ENCODE measurements at regions not wholly inside any gene's neighbourhood (a gene's known extent, or its start where the extent isn't known, plus 50 kb on each side); places are given as distances from the start of the nearest gene placed in this dataset.

DNA sequence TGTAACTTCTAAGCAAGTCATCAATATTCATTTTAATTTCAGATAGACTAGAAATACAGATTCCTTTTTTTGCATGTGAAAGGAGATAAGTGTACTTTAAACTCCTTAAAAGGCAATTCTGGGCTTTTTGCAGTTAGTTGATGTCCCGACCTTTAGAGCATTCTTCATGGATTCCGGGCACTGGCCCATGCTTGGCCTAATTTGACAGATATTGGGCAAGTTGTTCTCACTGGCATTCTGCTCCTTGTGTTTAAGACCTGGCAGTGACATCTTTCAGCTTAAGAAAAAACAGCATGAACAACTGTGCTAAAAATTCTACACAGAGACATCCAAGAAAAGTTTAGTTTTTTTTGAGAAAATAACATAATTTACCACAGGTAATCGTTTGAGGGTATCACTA, 1037.2 kb downstream of the PCDH18 start:
- H3K4me3 ChIP-seq (ENCODE audit: low read depth, low read length): no peak overlapping the region
- POLR2A ChIA-PET: no interaction called here
- no peak for DNase-seq (ENCODE audit: low read depth, low spot score)
- CTCF ChIA-PET: no interaction called here
- TF ChIP-seq, protein P1, sequence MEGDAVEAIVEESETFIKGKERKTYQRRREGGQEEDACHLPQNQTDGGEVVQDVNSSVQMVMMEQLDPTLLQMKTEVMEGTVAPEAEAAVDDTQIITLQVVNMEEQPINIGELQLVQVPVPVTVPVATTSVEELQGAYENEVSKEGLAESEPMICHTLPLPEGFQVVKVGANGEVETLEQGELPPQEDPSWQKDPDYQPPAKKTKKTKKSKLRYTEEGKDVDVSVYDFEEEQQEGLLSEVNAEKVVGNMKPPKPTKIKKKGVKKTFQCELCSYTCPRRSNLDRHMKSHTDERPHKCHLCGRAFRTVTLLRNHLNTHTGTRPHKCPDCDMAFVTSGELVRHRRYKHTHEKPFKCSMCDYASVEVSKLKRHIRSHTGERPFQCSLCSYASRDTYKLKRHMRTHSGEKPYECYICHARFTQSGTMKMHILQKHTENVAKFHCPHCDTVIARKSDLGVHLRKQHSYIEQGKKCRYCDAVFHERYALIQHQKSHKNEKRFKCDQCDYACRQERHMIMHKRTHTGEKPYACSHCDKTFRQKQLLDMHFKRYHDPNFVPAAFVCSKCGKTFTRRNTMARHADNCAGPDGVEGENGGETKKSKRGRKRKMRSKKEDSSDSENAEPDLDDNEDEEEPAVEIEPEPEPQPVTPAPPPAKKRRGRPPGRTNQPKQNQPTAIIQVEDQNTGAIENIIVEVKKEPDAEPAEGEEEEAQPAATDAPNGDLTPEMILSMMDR (IDR thresholded peaks at IDR 0.05; ENCODE audit: insufficient read depth, low read length, missing control alignments): no peak

- POLR2A ChIA-PET: no interaction called here
- CTCF ChIA-PET: no interaction called here
- no peak for DNase-seq (ENCODE audit: low read depth, low spot score)
- TF ChIP-seq, protein P1 (IDR thresholded peaks at IDR 0.05; ENCODE audit: insufficient read depth, low read length, missing control alignments): no peak
- no peak overlapping the region for H3K4me3 ChIP-seq (ENCODE audit: low read depth, low read length)
These were observed 1043.2 kb downstream of the PCDH18 start for GRCh38 chr4:136489101-136489500.

- ChIA-PET CTCF (no interaction called here), POLR2A (no interaction called here)
- TF ChIP-seq, protein P1 (IDR thresholded peaks at IDR 0.05; ENCODE audit: insufficient read depth, low read length, missing control alignments): no peak
- H3K4me3 ChIP-seq (ENCODE audit: low read depth, low read length): no peak overlapping the region
- no peak for DNase-seq (ENCODE audit: low read depth, low spot score)
These were observed 1047.3 kb downstream of the PCDH18 start for GRCh38 chr4:136484996-136485395.

DNA sequence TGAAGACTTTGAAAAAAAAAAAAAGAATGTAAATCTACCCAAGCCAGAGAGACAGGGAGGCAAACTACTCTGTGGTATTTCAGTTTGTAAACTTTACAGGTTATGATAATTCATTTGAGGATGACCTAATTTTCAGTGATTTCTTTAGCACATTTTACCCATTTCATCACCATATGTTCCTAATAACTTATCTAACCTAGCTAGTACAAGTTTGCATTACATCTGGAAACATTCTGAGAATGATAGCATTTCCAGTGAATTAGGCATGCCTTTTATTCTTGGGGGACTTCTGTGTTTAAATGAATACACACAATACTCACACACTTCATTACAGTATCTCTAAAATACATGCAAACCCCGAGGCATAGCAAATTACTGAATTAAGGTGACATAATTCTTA, 1055.5 kb downstream of the PCDH18 start:
- no peak overlapping the region for H3K4me3 ChIP-seq (ENCODE audit: low read depth, low read length)
- TF ChIP-seq, protein P1 (IDR thresholded peaks at IDR 0.05; ENCODE audit: insufficient read depth, low read length, missing control alignments): no peak
- no peak for DNase-seq (ENCODE audit: low read depth, low spot score)
- POLR2A ChIA-PET: no interaction called here
- CTCF ChIA-PET: no interaction called here

DNA sequence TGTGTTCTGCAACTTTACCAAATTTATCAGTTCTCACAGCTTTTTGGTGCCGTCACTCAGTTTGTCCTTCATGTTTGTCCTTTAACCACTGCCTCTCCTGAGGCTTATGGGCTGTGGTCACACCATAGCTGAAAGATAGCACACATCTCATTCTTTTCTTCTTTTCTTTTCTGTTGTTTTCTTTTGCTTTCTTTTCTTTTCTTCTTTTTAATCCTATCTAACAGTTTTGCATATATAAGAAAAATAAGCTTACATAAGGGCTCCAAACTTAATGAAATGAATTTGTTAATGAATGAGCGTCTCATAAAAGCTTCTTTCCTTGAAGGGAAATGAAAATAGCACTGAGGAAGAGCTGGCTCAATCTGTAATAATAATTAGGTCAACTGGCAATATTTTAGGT, 1061.2 kb downstream of the PCDH18 start:
- no peak for DNase-seq (ENCODE audit: low read depth, low spot score)
- H3K4me3 ChIP-seq (ENCODE audit: low read depth, low read length): no peak overlapping the region
- CTCF ChIA-PET: no interaction called here
- POLR2A ChIA-PET: no interaction called here
- TF ChIP-seq, protein P1 (IDR thresholded peaks at IDR 0.05; ENCODE audit: insufficient read depth, low read length, missing control alignments): no peak

- DNase-seq (ENCODE audit: low read depth, low spot score): no peak
- CTCF ChIA-PET: no interaction called here
- no peak overlapping the region for H3K4me3 ChIP-seq (ENCODE audit: low read depth, low read length)
- TF ChIP-seq, protein P1 (IDR thresholded peaks at IDR 0.05; ENCODE audit: insufficient read depth, low read length, missing control alignments): no peak
- POLR2A ChIA-PET: no interaction called here
These were observed 1066.6 kb downstream of the PCDH18 start for GRCh38 chr4:136465691-136466090.
